SK-N-SH (cell line): ENCODE measurements at regions not wholly inside any gene's neighbourhood (a gene's known extent, or its start where the extent isn't known, plus 50 kb on each side); places are given as distances from the start of the nearest gene placed in this dataset.

ENCODE experiments used
- CTCF ChIA-PET: fragments of 300-600, 350-600 bp; formaldehyde crosslinking; extraction: SDS; loops from one replicate; lab custom pipeline; 2021; lab: Yijun Ruan, JAX
- POLR2A ChIA-PET: fragments of 350-600 bp; sonication (Branson Sonifier 250); formaldehyde crosslinking; extraction: SDS; loops from one replicate; lab custom pipeline; 2020; ENCODE audit warnings: antibody characterized with exemption, inconsistent platforms; lab: Yijun Ruan, JAX
- DNase-seq: peaks from one replicate; pipeline ENCODE4 v3.0.0; 2012
- H2AFZ ChIP-seq: fragments of 200-600 bp; sonication (generic); 2 replicates; pipeline ENCODE4 v1.8.1; 2016; ENCODE audit warnings: antibody characterized with exemption, mild to moderate bottlenecking, low read depth
- H3F3A ChIP-seq: fragments of 200-600 bp; sonication (generic); replicated peaks from 2 replicates; pipeline ENCODE3; 2016; ENCODE audit warnings: antibody characterized with exemption, mild to moderate bottlenecking; ENCODE audit not compliant: insufficient read depth
- H3K27ac ChIP-seq, 2 experiments: fragments of 200-500 bp in 1 of 2; fragments of 200-600 bp in 1 of 2; sonication (Bioruptor generic) in 1 of 2; sonication (generic), shearing (Covaris generic) in 1 of 2; 2 replicates each; pipeline versions ENCODE4 v1.5.1 to v1.6.1; 2014 to 2016; ENCODE audit warnings: low read depth in 2 of 2, inconsistent platforms in 1 of 2, low read length in 1 of 2, mild to moderate bottlenecking in 1 of 2, mixed read lengths in 1 of 2
- H3K27me3 ChIP-seq: fragments of 200-600 bp; sonication (generic), shearing (Covaris generic); 2 replicates; pipeline ENCODE4 v1.6.1; 2016; ENCODE audit warnings: mixed run types; ENCODE audit not compliant: insufficient read depth
- H3K36me3 ChIP-seq, 2 experiments: fragments of 200-500 bp in 1 of 2; fragments of 200-600 bp in 1 of 2; sonication (Bioruptor generic) in 1 of 2; sonication (generic) in 1 of 2; replicated peaks in 1 of 2; 2 replicates each; pipeline versions ENCODE3 to v1.5.1; 2014 to 2016; ENCODE audit warnings: low read length in 1 of 2, mild to moderate bottlenecking in 1 of 2; ENCODE audit not compliant: insufficient read depth in 2 of 2, control insufficient read depth in 1 of 2
- H3K4me1 ChIP-seq, 2 experiments: fragments of 200-500 bp in 1 of 2; fragments of 200-600 bp in 1 of 2; sonication (Bioruptor generic) in 1 of 2; sonication (generic), shearing (Covaris generic) in 1 of 2; 2 replicates each; pipeline versions ENCODE4 v1.5.1 to v1.6.1; 2014 to 2016; ENCODE audit warnings: low read depth in 1 of 2, low read length in 1 of 2, mixed run types in 1 of 2; ENCODE audit not compliant: insufficient read depth in 2 of 2, control insufficient read depth in 1 of 2
- H3K4me2 ChIP-seq: fragments of 200-600 bp; sonication (generic), shearing (Covaris generic); 2 replicates; pipeline ENCODE4 v1.6.1; 2017; ENCODE audit warnings: mixed run types
- H3K4me3 ChIP-seq, 2 experiments: fragments of 200-500 bp in 1 of 2; fragments of 200-600 bp in 1 of 2; sonication (Bioruptor generic) in 1 of 2; sonication (generic), shearing (Covaris generic) in 1 of 2; 2 replicates each; pipeline versions ENCODE4 v1.5.1 to v1.8.1; 2014 to 2016; ENCODE audit warnings: low read depth in 2 of 2, inconsistent platforms in 1 of 2, low read length in 1 of 2, mild to moderate bottlenecking in 1 of 2, mixed read lengths in 1 of 2, moderate library complexity in 1 of 2
- H3K79me2 ChIP-seq: fragments of 200-600 bp; sonication (generic); 2 replicates; pipeline ENCODE4 v1.8.1; 2017; ENCODE audit warnings: mild to moderate bottlenecking; ENCODE audit not compliant: insufficient read depth
- H3K9ac ChIP-seq: fragments of 200-600 bp; sonication (generic); 2 replicates; pipeline ENCODE4 v1.6.1; 2017; ENCODE audit warnings: mixed run types
- H3K9me2 ChIP-seq: fragments of 200-600 bp; sonication (generic); 2 replicates; pipeline ENCODE4 v1.6.1; 2017; ENCODE audit warnings: mixed run types
- H3K9me3 ChIP-seq: fragments of 200-600 bp; sonication (generic); 2 replicates; pipeline ENCODE4 v1.6.1; 2017; ENCODE audit warnings: mixed run types, mild to moderate bottlenecking, moderate library complexity
- H4K20me1 ChIP-seq: fragments of 200-600 bp; sonication (generic); 2 replicates; pipeline ENCODE4 v1.6.1; 2017; ENCODE audit warnings: mild to moderate bottlenecking, mixed run types; ENCODE audit not compliant: insufficient read depth
- GATA2 ChIP-seq: sonication (generic); formaldehyde crosslinking; IDR thresholded peaks from 2 replicates; pipeline ENCODE4 v1.5.0; 2020; ENCODE audit warnings: mild to moderate bottlenecking, missing genetic modification reagents
- JUND ChIP-seq: IDR thresholded peaks from 2 replicates; pipeline ENCODE4 v1.4.0; 2012
- MEF2A ChIP-seq: IDR thresholded peaks from 2 replicates; pipeline ENCODE4 v1.4.0; 2012; ENCODE audit warnings: low read depth, borderline replicate concordance
- NFIC ChIP-seq: IDR thresholded peaks from 2 replicates; pipeline ENCODE4 v1.4.0; 2012; ENCODE audit warnings: borderline replicate concordance
- RAD21 ChIP-seq: IDR thresholded peaks from 2 replicates; pipeline ENCODE4 v1.6.1; 2012; ENCODE audit warnings: mild to moderate bottlenecking, low read length
- RFX5 ChIP-seq: IDR thresholded peaks from 2 replicates; pipeline ENCODE4 v1.6.1; 2012; ENCODE audit warnings: mild to moderate bottlenecking, improper control_type of control experiment, low read length
- SIN3A ChIP-seq: IDR thresholded peaks from 2 replicates; pipeline ENCODE4 v1.6.1; 2012; ENCODE audit warnings: low read depth, mild to moderate bottlenecking, low read length, moderate library complexity, borderline replicate concordance
- TEAD4 ChIP-seq: IDR thresholded peaks from 2 replicates; pipeline ENCODE4 v1.4.0; 2012; ENCODE audit warnings: mild to moderate bottlenecking, borderline replicate concordance; ENCODE audit not compliant: insufficient read depth
- YY1 ChIP-seq: IDR thresholded peaks from 2 replicates; pipeline ENCODE4 v1.4.0; 2012; ENCODE audit warnings: low read depth, mild to moderate bottlenecking
- WGBS: methylation state at CpG from one replicate; pipeline ENCODE4 v1.1.6; 2017; ENCODE audit warnings: low lambda C conversion rate; 5-methylcytosine and 5-hydroxymethylcytosine counted together
- TF ChIP-seq, protein P1 (sequence below): fragments of 150-350 bp; IDR thresholded peaks from 2 replicates; pipeline ENCODE4 v1.6.1; 2016; ENCODE audit warnings: mild to moderate bottlenecking, low read depth, low read length
- TF ChIP-seq, protein P2 (sequence below): IDR thresholded peaks from 2 replicates; pipeline ENCODE4 v1.4.0; 2012; ENCODE audit warnings: low read depth, borderline replicate concordance

DNA sequence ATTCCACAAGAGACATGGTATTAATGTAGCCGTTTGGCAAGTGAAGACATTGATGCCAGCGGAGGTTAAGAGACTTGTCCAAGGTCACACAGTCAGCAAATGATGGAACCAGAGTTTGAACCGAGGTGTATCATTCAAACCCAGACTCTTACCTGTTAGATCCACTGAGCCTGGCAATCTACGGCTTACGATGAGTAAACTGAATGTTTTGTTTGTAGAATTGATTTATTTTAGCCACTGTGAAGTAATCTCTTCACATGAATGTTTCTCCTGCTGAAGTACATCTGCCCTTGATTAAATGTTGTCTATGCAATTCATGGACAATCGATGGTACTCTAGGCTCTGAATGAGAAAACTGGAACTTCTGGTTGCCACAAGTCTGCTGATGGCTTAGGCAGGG is 155.5 kb upstream of the NAV2 start:
- ChIA-PET CTCF (interaction anchor here (0.6 to 19.9 kb wide), 52 partner anchors 8 to 797 kb away, joined by 3 to 328 read pairs (median 4); no protein-coding TSS in a partner anchor), POLR2A (no interaction called here)
- TF ChIP-seq SIN3A, result no peak
- TF ChIP-seq YY1, result no peak
- no peak for TF ChIP-seq TEAD4
- no peak for TF ChIP-seq MEF2A
- TF ChIP-seq, protein P1, sequence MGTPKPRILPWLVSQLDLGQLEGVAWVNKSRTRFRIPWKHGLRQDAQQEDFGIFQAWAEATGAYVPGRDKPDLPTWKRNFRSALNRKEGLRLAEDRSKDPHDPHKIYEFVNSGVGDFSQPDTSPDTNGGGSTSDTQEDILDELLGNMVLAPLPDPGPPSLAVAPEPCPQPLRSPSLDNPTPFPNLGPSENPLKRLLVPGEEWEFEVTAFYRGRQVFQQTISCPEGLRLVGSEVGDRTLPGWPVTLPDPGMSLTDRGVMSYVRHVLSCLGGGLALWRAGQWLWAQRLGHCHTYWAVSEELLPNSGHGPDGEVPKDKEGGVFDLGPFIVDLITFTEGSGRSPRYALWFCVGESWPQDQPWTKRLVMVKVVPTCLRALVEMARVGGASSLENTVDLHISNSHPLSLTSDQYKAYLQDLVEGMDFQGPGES, result no peak
- no peak for TF ChIP-seq RAD21
- no peak for TF ChIP-seq GATA2 (CRISPR knock-in tag)
- TF ChIP-seq RFX5, result no peak
- Histone ChIP-seq H3K27ac (no peak overlapping the region), H3K4me2 (no peak overlapping the region), H3F3A (peaks cover 10% of the 10 kb centered on the region), H3K9me3 (no peaks in the 10 kb centered on the region), H3K4me1 (peaks cover 0 to 37% of the 10 kb centered on the region in 2 experiments; a peak in 2 of 4 replicates), H4K20me1 (no peaks in the 10 kb centered on the region), H2AFZ (no peak overlapping the region), H3K4me3 (no peak overlapping the region), H3K79me2 (no peaks in the 10 kb centered on the region), H3K36me3 (no peaks in the 10 kb centered on the region), H3K9ac (no peak overlapping the region), H3K27me3 (no peaks in the 10 kb centered on the region), H3K9me2 (0 out of 2 replicates have a peak, but pooled peaks cover 4% of the 10 kb centered on the region)
- 24% methylated on average over 6 of the region's 6 CpGs for WGBS
- no peak for DNase-seq

DNA sequence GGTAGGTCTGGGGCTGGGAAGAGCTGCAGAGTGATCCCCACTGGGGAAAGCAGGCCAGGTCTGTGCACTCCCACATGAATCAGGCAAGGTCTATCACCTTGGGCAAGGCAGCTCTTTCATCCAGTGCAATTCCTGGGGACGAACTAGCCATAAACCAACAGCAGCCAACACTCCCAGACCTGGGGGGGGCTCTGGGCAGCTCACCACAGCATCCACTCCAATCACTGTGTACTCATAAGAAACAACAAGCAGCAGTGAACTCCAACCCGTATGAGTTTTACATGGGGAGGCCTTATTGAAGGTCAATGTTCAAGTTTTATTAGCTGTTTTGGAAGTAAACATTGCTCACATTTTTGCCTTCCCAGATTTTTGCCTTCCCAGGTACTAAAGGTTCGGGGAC is 157.4 kb upstream of the NAV2 start:
- Histone ChIP-seq H3K79me2 (no peaks in the 10 kb centered on the region), H3K36me3 (no peaks in the 10 kb centered on the region), H3K4me1 (peaks cover 0 to 27% of the 10 kb centered on the region in 2 experiments; a peak in 2 of 4 replicates), H4K20me1 (no peaks in the 10 kb centered on the region), H2AFZ (no peak overlapping the region), H3K27me3 (peaks cover 4% of the 10 kb centered on the region; the same call in 1 of the 2 replicates), H3K4me3 (no peak overlapping the region), H3F3A (peaks cover 4% of the 10 kb centered on the region), H3K27ac (no peak overlapping the region), H3K4me2 (no peak overlapping the region), H3K9ac (no peak overlapping the region), H3K9me3 (no peaks in the 10 kb centered on the region), H3K9me2 (0 out of 2 replicates have a peak, but pooled peaks cover 4% of the 10 kb centered on the region)
- CTCF ChIA-PET, result interaction anchor here (1.0 to 19.9 kb wide), 19 partner anchors 8 to 482 kb away, joined by 3 to 328 read pairs (median 8); no protein-coding TSS in a partner anchor
- TF ChIP-seq RFX5, result no peak
- TF ChIP-seq SIN3A, result no peak
- no peak for TF ChIP-seq YY1
- TF ChIP-seq NFIC, result no peak
- TF ChIP-seq JUND, result no peak
- TF ChIP-seq, protein P2, sequence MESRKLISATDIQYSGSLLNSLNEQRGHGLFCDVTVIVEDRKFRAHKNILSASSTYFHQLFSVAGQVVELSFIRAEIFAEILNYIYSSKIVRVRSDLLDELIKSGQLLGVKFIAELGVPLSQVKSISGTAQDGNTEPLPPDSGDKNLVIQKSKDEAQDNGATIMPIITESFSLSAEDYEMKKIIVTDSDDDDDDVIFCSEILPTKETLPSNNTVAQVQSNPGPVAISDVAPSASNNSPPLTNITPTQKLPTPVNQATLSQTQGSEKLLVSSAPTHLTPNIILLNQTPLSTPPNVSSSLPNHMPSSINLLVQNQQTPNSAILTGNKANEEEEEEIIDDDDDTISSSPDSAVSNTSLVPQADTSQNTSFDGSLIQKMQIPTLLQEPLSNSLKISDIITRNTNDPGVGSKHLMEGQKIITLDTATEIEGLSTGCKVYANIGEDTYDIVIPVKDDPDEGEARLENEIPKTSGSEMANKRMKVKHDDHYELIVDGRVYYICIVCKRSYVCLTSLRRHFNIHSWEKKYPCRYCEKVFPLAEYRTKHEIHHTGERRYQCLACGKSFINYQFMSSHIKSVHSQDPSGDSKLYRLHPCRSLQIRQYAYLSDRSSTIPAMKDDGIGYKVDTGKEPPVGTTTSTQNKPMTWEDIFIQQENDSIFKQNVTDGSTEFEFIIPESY, result no peak
- no peak for DNase-seq
- 61% methylated on average over 2 of the region's 3 CpGs for WGBS
- POLR2A ChIA-PET, result no interaction called here
